NCI-H2196 treated with DMSO at 0.1 percent for 48 hours (cell line): ENCODE measurements at regions not wholly inside any gene's neighbourhood (a gene's known extent, or its start where the extent isn't known, plus 50 kb on each side); places are given as distances from the start of the nearest gene placed in this dataset.
A peak's percentile ranks its signal among the peaks of the same experiment; 100 is the strongest.

ENCODE experiments used
- DNase-seq: peaks from one replicate; lab custom pipeline; 2025; ENCODE audit not compliant: unreplicated experiment; lab: John Stamatoyannopoulos, UW

DNA sequence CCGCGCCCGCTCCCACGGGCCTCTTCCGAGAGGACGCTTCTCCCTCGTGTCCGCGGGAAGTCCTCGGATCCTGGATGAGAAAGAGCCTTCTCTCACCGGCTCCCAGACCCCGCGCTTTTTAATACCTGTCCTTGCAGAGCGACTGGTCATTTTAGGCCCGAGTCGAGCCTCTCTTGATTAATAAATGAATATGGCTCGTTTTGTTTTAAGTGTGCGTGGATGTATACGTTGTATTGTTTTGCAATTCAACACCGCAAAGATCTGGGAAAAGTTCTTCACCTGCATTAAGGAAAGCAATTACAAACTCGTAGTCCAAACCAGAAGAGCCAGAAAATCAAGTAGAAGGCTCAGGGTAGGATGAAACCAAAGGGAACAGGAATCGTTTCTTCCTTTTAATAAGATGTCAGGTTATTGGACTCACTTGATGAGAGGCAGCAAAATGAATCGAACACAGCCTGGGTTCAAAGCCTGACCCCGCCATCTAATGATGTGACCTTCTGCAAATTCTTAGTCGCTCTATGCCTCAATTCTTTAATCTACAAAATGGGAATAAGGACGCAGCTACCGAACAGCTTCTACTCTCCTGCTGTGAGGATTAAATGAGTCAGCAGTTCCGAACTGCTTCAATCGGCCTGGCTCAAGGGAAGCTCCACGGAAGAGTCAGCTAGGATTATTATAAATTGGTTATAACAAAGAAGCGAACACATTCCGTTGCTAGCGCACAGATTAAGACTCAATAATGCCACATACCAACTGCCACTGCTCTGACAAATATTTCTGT is 277.8 kb upstream of the NEBL start:
- no peak for DNase-seq

DNA sequence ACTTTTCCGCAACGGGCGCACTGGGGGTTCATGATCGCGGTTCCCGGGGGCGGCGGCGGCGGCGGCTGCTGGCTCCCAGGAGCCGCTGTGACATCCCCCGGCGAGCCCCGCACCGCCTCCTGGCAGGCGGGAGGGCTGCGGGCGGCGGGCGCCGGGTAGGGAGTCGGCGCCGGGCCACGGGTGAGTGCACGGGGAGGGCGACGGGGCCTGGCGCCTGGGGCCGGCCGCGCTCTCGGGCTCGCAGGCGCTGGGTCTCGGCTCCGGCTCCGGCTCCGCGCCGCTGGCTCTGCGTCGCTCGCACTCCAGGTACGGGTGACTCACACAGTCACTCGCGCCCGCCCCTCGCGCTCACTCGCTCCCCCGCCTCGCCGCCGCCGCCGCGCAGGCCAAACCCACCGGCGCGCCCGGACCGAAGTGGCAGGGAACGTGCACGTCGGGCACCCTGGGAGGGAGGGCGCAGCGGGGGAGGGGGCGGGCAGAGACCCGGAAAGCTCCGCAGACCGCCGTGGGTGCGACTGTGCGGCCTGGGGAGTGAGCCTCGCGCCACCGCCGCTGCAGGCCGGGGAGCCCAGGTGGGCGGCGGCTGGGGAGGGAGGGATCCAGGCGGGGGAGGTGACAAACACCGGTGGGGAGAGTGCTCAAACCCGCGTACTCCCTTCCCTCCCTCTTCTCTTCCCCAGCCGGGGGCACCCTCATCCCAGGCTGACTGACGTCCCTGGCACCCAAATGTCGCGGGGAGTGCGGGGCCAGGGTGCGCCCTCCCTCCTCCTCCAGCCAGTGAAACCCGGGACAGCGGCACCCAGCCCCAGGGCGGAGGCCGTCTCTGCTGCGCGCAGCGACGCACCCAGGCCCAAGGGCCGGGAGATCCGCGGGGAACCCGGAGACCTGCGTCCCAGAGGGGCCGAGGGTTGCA is 276.9 kb upstream of the NEBL start:
- no peak for DNase-seq

DNA sequence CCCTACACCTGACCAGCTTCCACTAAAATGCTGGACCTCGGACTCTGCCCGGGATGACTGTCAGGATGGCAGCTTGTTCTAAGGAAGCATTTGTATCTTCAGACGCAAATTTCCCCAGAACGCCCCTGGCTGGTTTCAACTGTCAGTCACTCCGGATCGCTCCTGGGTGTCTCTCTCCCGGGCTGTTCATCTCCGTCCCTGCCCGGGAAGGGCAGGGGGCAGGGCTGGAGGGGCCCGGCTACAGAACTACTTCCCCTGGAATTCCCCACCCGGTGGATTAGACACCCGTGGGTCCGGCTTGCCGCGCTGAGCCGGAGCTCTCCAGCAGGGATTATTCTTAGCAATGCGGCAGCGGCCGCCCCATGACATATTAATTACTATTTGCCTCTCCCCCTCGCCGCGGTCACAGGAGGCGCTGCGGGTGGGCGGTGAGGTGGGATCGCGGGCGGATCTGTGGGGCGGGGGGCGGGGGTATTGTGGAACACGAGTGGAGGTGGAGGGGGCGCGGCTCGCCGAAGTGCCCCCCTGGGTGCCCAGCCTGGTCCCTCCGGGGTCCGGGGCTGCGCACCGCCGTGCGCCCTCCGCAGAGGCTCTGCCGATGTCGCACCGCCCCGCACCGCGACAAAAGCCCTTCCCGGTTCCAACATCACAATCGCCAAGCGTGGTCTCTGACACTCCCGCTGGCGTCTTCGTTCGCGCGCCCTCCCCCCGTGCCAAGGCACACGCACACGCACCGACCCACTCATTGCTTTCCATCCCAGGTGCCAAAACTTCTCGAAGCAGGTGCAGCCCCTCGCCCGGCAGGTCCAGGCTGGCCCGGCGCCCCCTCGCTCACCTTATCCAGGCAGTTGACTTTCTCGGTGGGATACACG is 276.1 kb upstream of the NEBL start:
- DNase-seq = no peak

DNA sequence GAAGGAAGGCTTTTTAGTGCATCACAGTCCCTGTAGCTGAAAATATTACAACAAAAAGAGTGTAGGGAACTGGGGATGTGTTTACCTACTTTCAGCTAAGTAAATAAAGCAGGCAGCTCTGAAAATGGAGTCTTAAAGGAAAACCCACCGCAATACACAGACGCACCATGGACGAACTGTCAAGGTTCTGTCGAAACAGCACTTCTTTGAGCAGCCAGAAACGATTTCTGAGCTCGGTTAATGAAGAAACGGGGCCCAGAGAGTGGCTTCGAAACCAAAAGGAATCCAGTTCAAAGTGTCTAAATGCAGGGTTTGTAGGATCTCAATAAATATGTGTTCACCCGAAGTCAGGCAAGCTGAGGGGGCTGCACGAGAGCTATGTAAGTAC is 275.4 kb upstream of the NEBL start:
- DNase-seq = no peak

DNA sequence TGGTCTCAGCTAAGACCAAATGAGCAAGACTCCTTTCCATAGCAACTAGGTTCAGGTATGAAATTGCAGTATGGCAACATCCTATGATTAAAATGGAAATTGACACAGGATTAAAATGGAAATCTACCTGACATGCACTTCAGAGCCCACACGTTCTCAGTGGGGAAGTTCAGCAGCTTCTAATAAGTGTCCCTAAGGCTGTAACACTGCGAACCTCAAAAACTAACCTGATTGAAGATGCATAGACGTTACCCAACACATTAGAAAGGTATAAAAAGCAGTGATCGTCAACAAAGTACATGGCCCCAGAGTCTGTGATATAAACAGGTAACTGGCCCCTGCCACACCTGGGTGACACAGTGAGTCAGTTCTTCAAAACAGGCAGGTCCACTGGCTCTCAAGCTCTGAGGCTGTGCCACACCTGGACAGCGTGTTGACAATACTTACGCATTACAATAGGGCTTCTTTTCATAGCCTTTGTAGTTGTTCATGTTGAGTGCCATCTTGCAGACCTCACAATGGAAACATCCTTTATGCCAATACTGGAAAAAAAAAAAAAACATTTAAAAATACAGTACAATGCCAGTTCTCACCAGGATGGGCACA is 274.9 kb upstream of the NEBL start:
- DNase-seq = no peak

DNA sequence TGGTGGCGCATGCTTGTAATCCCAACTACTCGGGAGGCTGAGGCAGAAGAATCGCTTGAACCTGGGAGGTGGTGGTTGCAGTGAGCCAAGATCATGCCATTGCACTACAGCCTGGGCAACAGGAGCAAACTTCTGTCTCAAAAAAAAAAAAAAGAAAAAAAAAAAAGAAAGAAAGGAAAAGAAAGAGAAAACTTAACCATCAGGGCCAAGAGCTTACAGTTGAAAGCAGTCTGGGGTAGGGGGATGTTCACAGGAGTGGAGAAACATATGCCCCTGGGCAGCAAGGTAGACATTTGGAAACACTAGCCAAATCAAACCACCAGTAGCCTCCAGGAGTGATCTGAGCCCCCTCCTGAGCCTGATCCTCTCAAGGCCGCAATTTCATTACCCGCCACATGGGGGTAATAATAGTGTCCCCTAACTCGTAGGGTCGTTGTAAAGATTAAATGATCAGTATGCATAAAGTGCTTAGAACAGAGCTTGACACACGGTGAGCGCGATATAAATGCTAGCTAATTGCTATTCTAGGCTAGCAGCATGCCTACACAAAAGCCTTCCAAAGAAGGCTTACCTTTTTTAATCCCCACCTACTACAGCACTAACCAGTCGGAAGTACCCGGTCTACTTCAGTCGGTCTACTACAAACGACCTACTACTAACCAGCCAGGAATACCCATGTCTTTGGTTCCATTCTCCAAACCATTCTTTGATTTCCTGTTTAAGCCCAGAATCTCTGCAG is 274.3 kb upstream of the NEBL start:
- DNase-seq = no peak

DNA sequence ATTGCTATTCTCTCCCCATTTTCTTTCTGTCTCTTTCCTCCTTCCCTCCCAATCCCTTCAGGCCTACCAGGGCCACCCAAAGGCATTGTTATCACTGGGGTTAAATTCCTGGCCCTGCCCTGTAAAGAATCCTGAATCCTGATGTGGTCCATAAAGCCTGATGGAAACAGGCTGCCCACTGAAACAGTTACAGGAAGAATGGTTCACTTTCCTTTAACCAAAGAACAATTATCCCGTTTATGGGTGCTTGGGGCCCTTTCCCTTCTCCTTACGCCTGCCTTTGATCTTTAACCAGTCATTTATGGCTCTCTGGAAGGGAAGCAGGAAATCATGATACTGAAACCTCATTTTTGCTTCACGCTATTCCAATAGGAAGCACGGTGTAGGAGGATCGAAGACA is 273.1 kb upstream of the NEBL start:
- DNase-seq = no peak

DNA sequence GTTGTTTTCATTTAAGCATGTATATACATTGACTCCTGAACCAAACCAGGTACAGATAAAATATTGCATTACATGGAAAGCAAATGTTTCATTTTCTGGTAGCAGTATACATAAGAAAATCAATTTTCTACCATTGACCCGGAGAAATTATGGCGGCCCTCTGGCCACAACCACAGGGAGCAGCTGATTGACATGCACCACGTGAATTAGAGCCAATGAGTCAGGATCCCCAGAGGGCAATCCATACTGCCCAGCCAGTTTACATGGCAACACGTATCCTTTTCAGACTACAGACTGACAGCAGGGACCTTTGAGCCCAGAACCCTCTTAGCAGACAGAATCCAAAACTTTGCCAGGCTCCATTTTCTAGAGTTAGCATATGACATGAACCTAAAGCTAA is 272.2 kb upstream of the NEBL start:
- no peak for DNase-seq

DNA sequence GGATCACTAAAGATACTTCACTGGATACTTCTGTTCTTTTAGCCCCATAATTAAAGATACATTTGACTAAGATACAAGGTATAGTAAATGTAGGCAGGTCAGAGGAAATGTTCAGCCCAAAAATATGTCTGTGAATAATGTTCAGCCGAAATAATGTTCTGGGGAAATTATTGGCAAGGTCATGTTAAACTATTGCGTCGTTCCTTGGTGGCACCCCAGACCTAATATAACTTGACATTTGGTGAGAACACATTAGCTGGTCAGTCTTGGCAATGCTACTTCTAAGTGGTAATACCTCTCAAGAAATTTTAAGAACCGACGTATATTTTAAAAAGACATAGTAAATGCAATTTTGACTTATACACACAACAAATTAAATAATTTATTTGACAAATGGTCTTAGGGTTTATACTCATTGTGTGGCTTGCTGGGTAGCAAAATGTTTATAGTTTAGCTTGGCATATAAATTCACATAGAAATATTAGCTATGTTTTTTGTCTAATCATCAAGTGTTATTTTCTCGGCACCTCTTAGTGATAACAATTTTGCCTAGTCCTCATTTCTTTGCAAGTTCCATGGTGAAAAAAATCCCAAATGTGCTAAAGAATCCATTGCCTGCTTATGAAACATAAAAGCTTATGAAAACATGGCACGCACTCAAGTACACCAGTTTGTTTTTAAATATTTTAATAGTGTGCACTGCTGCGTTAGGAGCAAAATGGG is 270.3 kb upstream of the NEBL start:
- DNase-seq = no peak

DNA sequence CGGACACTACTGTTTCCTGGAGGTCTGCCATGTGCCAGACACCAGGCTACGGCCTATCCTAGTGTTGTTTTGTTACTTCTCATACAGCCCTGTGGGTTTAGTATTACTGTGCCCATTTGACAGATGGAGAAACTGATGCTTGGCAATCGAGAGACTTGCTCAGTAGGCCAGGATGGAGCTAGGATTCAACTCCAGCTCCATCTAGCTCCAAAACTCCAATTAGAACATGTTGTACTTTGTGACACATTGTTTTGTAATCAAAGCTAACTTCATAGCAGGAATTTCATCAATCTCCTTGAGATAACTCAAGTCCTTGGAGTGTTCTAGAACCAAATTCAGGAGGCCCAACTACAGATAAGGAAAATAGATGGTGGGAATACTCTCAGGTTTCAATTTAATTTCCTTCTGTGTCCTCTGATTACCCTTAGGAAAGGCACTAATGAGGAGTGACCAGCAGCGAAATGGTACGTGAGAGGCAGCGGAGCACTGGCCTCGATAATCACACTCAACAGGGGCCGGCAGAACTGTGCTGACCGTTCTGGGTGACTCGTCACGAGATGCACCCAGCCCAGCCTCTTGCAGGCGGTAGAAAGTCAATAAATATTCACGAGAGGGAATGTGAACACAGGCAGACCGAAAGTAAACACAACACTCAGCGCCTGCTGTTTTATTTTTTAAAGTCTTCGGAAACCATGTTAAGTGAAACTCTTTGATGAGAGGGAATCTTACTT is 269.6 kb upstream of the NEBL start:
- no peak for DNase-seq

DNA sequence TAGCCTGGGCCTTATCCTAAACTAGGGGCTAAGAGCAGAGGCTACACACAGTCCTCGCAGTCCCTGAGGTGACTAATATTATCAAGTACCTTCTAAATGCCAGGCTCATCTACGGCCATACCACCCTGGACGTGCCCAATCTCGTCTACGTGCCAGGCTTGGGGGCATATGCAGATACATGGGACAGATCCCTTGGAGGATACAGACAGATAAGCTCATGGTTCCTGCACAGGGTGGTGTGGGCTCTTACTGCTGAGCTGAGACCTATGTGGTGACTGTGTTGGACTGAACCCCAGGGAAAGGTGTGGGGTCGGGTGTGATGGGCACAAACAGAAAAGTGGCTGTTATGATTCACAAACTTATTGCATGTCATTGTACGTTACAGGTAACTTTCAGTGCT is 268.4 kb upstream of the NEBL start:
- DNase-seq = no peak

DNA sequence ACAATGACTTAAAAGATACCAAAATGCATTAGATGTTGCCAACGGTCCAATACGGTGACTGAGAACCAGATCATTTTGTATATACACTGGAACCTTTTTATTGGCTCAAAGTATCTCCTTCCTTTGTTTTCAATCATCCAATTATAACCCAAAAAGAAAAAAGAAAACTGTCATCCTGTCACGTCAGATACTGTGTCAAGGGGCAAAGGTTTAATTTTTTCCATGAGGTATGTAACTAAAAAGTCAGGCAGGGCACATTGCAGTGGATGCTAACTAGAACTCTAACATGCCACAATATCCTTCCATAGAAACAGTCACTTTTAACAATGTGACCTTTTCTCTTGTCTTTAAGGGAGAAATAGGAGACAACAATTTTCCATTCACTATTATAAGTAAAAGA is 267.6 kb upstream of the NEBL start:
- DNase-seq = no peak

DNA sequence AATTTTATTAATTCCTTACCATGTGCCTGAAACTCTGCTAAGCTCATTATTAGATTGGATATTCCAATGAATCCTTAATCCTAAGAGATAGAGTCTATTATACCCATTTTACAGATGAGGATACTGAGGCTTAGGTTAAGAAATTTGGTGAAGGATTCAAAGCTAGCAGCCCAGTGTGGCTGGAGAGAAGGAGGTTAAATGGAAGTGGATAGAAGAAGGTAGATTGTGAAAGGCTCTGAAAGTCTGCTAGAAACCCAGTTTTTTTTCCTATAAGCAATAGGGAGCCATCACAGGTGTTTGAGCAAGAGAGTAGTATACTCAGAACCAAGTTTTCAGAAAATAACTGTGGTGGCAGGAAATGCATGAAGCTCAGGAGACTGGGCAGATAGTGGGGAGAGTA is 265.8 kb upstream of the NEBL start:
- no peak for DNase-seq

DNA sequence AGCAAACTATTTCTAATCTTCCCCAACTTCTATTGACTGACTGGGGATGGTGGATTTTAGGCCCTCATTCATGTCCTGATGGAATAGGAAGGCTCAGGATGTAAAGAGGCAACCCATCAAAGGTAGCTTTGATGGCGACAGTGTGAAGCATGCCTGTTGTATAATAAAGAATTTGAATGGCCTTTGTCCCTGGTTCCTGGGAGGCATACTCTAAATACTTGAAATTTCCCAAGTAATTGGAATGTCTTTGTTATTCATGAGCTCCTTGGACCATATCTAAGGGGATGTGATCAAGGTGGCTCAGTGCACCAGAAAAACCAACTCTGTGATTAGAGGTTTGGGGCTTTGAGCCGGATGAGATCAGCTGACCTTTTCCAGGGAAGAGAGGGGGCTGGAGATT is 264.5 kb upstream of the NEBL start:
- DNase-seq = no peak

DNA sequence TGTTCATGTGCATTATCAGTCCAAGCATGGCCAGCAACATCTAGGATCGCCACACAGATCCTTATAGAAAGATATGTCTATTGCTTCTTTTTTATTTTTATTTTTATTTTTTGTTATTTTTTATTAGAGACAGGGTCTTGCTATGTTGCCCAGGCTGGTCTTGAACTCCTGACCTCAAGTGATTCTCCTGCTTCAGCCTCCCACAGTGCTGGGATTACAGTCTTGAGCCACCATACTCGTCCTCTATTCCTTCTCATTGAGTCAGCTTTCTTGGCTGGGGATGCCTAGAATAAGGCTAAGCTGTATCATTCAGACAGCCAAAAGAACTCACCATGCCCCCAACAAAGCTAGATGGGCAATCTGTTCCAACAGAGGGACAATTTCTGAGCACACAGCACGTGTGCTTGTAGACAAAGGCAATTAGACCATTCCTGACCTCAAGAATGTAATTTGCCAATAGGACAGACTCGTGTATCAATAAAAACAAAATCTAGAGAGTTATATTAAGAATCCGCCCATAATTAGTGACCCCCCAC is 264.0 kb upstream of the NEBL start:
- DNase-seq = no peak

DNA sequence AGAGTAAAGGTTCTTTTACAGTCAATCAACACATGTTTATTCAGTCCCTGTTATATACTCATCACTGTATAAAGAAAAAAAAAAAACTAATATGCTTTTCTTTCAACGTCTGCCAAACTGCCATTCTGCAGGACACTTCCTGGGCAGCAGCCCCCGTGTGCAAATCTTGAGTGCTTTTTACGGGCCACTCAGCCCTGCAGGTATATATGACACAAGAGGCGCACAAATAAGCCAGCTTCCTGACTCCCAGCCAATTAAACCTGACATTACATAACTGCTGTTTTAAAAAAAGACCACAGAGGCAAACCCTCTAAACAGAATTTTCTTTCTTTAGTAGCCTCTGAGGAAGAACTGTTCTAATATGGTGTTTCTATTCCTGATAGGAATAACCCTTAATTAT is 263.0 kb upstream of the NEBL start:
- DNase-seq = peak; percentile 5

DNA sequence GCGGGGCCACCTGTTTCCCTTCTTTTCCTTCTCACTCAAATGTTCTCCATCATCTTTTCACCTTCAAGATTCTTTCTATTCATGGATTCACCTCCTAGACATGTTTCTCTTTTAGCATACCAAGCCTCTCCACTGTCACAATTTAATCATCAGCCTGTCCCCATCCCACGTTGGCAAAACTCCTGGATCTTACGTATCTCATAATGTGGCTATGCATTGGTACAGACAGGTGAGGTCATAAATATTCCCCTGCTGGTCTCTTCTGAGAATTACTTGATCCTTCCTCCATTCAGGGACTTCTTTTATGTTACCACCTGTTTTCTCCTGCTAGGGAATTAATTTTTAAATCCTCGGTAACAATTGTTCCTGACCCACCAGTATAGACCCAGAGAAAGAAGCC is 262.6 kb upstream of the NEBL start:
- DNase-seq = no peak

DNA sequence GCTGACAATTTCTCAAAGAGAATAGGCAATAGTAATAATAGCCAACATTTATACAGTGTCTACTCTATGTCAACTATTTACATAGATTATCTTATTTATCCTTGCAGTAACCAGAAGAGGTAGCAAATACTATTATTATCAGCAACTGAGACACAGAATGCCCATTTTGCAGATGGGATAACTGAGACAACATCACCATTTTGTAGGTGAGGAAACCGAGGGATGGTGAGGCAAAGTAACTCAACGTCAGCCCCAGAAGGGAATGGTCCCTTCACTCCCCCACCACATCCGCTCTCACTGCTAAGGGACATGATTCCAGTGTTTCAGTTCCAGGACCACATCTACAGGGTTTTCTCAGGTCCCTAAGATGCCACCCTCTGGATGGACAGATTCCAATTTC is 261.2 kb upstream of the NEBL start:
- DNase-seq = no peak

DNA sequence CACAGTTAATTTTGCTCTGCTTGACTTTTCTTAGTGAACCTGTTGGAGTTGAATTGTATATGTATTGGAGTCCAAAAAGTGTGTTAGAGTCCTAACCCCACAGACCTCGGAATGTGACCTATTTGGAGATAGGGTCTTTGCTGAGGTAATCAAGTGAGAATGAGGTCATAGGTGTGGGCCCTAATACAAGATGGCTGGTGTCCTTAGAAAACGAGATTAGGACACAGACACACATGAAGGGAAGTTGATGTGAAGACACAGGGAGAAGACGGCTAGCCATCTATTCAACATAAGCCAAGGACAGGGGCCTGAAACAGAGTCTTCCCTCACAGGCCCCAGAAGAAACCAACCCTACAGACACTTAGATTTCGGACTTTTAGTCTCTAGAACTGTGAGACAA is 260.6 kb upstream of the NEBL start:
- no peak for DNase-seq
